HG02840 (cell line): ENCODE measurements at regions not wholly inside any gene's neighbourhood (a gene's known extent, or its start where the extent isn't known, plus 50 kb on each side); places are given as distances from the start of the nearest gene placed in this dataset.
"Not testable (repeated sequence)": the region's sequence is repeated elsewhere in the genome, so short reads cannot be mapped to it uniquely, and the experiment has no call there.

Experiments
- ATAC-seq: cut with Tn5 transposase; IDR thresholded peaks from one replicate; pipeline ENCODE4 v1.9.1; 2021; ENCODE audit warnings: mild to moderate bottlenecking, moderate library complexity, moderate number of reproducible peaks; ENCODE audit not compliant: unreplicated experiment, low FRiP score

DNA sequence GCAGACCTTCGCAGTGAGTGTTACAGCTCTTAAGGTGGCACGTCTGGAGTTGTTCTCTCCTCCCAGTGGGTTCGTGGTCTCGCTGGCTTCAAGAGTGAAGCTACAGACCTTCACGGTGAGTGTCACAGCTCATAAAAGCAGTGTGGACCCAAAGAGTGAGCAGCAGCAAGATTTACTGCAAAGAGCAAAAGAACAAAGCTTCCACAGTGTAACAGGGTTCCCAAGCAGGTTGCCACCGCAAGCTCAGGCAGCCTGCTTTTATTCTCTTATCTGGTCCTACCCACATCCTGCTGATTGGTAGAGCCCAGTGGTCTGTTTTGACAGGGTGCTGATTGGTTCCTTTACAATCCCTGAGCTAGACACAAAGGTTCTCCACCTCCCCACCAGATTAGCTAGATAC lies 886.1 kb downstream of the KCNT2 start:
- not testable (repeated sequence) for ATAC-seq

DNA sequence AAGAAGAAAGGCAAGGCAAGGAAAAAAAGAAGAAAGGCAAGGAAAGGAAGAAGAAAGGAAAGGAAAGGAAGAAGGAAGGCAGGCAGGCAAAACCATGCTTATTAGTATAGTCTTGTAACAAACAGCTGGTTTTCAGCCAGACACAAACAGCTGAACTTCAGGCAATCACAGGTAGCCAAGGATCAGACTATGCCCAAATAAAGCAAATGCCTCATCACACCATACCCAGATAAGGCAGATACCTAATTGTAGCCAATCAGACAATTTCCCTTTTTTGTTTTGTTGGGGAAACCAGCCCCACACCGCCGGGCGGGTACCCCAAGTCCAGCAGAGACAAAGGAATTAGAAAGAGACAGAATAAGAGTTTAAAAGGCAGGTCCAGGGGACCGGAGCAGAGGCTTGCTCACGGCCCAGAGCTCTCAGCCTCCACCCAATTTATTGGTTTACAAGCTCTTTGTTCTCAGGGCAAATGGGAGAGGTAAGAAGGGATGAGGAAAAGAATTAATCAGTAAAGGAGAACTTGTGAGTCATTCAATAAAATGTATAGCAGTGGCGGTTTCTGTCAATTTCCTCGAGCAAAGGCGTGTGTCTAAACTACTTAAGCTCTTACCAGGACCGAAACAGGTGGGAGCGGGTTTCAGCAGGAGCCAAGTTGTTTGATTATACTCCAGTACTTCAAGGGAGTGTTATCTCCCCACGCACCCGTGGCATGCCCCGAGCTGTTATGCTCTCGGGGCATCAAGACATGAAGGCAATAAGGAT lies 886.8 kb downstream of the KCNT2 start:
- no peak for ATAC-seq

DNA sequence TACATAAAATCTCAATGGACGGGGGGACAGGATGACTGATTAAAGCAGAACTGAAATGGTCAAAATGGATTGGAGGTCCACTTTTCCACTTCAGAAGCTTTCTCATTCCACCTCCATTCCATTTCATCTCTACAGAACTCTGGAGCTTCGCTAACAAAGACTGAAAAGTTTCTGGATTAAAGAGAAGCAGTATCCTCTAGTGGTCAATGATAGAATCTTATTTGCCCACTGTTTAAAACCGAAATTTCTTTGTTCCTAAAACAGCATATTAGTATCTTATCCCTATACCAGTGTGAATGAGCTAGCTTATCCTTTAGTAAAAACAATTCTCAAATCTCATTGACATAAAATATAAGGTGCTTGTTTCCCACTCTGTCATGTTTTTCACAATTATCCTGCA lies 890.6 kb downstream of the KCNT2 start:
- ATAC-seq = no peak

DNA sequence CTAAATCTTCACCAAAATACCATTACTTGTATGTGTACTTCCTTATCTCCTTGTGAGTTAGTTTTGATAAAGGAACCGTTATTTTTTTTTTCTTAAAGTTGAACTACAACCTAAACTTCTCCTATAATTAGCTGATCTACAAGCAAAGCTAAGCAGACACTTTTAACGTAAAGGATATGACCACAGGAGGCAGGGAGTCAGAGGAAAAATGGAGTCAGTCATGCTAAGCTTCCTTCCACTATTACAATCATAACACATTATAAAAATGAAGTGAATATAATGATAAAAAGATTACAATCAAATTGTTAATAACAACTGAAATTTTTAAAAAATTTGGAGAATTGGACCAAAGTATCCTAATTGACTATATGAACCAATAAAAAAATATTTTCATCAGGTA lies 892.6 kb downstream of the KCNT2 start:
- no peak for ATAC-seq

DNA sequence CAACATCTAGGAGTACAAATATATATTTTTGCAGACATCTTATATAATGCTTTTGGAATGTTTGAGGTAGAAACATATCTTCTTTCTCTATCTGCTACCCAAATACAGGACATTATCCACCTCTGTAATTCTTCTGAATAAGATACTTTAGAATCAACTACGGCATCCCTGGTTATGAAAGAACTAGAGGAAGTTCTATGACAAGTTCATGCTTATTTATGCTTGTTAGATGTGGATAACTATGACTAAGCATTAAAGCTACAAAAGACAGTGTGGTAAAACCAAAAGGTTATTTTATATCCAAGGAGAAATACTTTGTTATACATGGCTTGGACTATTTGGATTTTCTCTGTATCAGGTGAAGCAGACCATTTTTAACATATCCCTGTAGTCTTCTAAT lies 894.0 kb downstream of the KCNT2 start:
- ATAC-seq = no peak

DNA sequence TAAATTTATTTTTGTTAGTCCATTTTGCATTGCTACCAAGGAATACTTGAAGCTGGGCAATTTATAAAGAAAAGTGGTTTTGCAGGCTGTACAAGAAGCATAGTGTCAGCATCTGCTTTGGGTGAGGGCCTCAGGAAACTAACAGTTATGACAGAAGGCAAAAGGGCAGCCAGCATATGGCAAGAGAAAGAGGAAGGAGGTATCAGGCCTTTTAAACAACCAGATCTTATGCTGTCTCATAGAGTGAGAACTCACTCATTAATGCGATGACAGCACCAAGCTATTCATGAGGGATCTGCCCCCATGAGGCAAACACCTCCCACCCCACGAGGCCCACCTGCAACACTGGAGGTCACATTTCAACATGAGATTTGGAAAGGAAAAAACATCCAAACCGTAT lies 898.4 kb downstream of the KCNT2 start:
- no peak for ATAC-seq

DNA sequence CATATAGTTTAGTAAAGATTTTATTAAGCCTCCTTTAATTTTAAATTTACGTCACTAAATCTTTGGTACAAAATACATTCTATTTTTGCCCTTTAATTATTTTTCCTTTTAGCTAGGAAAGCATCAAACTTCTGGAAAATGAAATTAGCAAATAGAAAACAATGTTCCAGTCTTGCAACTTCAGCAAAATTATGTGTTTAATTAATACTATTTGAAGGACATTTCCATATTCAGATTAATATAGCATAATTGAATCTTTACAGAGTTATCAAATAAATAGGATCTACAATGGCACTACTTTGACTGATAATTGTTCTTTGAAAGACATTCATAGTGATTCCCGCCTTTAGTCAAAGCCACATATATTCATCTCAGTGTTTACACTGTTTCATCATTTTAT lies 904.2 kb downstream of the KCNT2 start:
- no peak for ATAC-seq

DNA sequence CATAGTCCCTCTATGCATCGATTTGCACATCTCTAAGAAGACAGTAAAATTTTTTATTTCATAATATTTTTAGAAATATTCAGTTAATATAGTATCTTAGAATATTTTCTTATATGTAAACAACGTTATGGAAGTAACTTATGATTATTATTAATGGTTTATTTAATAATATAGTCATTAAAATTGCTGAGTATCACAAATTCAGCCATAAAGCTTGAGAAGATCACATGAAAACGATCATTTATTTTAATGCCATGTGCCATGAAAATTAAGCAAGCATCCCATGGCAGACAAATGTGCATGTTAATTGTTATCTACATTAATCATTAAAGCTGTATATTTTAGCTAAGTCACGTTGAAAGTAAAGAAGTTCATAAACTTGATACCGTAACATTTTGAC lies 907.1 kb downstream of the KCNT2 start:
- ATAC-seq = no peak

DNA sequence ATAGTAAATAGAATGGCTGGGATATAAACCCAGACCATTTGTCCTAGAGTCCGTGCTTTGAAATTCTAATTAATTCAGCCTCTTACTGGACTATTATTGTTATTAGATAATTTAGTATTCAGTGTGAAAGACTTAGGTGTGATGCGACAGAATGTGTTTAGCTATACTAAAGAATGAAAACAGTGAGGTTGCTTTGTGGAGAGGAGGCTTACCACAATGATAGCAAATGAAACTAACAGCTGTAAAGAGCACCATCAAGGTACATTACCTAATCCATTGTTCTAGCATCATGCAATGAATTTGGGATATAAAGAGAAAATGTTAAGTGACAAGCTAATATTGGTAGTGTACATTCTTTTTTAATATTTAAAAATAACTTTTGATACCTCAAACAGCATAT lies 911.1 kb downstream of the KCNT2 start:
- ATAC-seq = peak; percentile 78

DNA sequence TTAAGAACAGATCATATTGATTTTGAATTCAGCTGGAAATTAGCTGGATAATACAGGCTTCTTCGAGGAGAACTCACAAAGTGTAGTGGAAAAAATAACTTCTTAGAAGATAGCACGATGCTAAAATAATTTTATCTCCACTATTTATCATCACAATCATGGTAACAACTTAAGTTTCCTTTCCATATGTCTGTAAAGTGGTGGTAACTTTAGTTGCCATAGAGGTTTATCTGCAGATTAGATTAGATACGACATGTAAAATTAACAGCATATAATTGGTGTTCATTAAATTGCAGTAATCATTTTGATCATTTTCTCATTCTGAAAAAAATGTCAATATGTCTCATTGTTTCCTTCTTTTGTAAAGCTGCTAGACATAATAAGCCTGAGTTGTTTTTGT lies 921.5 kb downstream of the KCNT2 start:
- ATAC-seq = no peak

DNA sequence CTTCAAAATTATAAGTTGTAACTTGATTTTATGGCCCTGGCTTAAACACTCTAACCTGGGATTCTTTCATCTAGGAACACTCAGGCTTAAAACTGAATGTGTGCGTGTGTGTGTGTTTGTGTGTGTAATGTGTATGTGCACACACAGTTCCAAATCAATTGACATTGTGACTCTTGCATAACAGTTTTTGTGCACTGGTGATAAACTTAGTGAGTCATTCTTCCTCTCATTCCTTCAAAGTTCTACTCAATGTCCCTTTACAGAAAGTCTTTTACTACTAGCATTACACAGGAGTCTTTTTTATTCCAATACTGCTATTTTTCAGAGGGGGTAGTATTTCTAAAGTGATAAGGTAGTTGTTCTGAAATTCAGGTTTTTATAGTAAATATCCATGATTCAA lies 943.6 kb downstream of the KCNT2 start:
- ATAC-seq = no peak

DNA sequence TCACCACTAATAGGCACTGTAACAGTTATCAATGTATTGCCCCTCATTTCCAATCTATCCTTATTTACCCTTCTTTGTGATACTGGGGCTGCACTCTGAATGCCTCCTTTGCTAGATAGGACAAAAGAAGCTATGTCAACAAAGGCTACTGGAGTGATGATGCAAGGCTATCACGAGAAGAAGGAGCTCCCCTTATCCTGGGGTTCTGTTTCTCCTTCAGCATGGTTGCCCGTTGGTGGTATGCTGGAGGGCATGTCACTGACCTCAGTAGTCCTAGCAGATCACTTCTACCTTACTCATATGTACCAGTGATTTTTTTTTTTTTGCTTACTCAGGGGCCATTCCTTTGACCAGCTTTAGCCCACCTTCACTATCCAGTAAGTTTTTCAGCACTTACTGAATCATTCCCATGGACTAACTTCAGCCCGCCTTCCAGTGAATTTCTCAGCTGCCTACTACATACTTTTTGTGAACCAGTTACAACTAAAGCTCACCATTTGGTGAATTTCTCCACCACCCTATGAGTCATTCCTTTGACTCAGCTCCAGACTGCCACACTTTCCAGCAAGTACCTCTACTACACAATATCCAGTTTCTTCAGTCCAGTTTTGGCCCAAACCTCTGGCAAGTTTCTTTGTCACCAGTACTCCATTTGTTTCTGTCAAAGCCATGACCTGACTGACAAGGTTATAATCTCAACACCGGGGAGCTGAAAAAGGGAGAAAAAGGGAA lies 944.5 kb downstream of the KCNT2 start:
- ATAC-seq = no peak

DNA sequence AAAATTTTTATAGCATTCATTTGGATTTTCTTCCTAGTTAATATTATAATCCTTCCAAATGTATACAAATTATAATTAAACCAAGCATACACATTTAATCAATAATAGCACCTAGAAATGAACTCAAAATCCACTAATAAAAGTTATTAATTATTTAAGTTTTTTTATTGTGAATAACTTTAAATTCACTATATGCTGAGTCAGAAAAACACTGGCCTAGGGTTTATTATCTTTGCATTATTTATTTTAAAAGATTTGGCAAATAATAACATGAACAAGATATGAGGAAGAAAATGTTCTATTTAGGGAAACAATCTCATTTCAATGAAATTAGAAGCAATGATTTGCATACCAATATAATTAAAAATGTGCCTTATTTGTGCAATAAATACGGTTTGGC lies 951.5 kb downstream of the KCNT2 start:
- no peak for ATAC-seq

DNA sequence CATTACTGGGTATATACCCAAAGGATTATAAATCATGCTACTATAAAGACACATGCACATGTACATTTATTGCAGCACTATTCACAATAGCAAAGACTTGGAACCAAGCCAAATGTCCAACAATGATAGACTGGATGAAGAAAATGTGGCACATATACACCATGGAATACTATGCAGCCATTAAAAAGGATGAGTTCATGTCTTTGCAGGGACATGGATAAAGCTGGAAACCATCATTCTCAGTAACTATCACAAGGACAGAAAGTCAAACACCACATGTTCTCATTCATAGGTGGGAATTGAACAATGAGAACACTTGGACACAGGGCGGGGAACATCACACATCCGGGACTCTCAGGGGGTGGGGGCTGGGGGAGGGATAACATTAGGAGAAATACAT lies 959.4 kb downstream of the KCNT2 start:
- not testable (repeated sequence) for ATAC-seq

DNA sequence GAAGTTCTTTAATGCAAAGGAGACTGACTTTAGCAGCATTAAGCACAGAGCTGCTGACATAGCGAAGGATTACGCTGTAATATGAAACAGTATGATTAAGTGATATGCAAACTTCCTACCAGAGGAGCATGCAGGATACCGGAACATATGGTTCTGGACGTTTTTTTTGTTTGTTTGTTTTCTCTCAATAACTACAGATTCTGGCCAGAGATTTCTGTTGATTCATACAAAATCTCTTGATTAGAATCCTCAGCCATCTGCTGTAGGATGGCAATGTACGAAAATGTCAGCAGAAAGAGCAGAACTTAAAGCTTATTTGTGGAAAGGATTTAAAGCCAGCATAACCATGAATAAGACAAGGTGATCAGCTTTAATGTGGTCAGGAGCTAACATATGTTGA lies 970.7 kb downstream of the KCNT2 start:
- ATAC-seq = no peak

DNA sequence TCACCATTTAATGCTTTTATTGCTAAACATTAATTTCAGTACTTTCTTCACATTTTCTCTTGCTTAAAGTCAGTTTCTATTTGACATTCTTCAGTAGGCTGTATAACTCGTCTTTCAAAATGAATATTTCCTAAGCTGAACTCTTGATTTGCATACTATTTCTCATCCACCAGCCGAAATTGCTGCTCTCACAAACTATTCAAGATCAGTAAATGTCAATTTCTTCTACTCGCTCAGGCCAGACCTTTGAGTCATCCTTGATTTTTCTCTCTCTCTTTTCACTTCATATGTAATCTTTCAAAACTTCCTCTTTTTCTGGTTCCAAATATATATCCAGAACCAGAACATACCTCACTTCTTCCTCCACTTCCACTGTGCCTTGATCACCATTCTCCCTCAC lies 990.0 kb downstream of the KCNT2 start:
- peak; percentile 62 for ATAC-seq

DNA sequence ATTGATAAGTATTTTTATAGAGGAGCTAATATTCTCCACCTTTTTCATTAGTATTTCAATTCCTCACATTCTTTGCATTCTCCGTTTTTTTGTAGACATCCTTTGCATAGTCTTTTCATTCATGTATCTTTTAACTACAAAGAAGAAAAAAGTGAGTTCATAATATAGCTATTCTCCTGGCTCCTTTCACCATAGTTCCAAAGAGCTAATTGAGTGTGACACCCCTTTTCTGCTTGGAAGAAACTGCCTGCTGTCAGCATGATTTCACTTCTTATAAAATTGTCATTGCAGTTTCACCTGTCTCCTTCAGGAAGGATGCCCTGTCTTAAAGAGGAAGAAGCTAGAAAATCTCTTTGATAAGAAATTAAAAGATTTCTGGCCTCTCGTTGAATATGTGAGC lies 991.1 kb downstream of the KCNT2 start:
- no peak for ATAC-seq

DNA sequence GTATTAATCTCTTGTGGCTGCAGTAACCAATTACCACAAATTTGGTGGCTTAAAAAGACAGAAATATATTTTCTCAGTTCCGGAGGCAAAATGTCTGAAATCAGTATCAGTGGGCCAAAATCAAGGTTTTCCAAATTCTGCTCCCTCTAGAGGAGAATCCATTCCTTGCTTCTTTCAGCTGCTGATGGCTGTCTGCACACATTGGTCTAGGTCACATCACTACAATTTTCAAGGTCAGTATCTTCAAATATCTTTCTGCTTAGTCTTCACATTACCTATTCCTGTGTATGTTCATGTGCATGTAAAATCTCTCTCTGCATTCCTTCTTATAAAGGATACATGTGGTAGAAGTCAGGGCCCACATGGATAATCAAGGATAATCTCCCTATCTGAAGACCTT lies 999.4 kb downstream of the KCNT2 start:
- no peak for ATAC-seq

DNA sequence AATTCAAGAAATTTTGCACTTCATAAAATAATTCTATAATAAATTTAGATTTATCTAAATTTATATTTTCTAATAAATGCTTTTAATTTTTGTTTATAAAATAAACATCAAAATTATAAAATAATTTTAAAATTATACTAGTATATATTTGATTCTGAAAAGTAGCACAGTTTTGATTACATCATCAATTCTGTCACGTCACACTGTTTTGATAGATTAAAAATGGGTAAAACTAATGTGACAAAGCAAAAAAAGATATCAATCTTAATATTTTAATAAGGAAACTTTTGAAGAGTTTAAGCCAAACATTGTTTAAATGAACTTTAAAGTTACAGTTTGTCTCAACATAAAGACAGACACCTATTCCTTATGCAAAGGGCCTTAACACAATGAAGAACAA lies 1001.8 kb downstream of the KCNT2 start:
- no peak for ATAC-seq

DNA sequence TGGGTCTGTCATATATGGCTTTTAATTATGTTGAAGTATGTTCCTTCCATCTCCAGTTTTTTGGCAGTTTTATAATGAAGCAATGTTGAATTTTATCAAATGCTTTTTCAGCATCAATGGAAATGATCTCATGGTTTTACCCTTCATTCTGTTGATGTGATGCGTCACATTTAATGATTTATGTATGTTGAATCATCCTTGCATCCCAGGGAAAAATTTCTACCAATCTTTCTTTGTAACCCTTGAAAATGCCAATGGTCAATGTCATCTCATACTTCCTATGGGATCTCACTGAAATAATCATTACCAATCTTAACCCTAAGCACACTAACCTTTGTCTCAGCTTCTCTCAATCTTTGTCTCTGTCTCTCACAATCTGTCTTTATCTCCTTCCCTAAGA lies 1004.0 kb downstream of the KCNT2 start:
- ATAC-seq = no peak

DNA sequence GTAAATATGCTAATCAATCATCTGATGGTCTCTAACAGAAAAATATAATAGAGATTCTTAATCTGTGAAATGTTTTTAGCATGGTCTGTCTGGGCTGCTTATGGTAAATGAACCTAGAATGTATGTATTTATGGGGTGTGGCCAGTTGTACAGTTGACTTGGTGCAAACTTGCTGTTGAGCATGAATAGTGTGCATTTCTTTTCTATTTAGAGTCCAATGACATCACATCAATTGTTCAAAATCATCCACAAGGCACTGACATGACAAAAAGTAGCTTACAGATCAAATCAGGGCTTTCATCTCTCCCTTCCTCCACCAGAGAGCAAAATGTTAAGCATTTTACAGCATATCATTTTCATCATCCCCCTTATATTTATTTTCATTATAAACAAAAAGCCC lies 1010.3 kb downstream of the KCNT2 start:
- no peak for ATAC-seq

DNA sequence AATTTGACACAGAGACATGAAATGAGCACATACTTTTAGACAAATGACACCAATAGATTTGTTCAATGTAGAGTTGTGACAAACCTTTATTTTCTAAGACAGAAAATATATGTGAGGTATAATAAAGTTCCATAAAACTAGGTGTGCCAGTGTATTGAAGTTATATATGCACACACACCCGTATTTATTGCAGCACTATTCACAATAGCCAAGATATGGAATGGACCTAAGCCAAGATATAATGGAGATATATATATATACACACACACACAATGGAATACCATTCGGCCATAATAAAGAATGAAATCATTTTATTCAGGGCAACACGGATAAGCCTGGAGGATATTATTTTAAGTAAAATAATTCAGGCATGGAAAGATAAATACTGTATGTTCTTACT lies 1013.5 kb downstream of the KCNT2 start:
- ATAC-seq = no peak
